Ammon's horn (tissue), 1 donor: ENCODE measurements at regions not wholly inside any gene's neighbourhood (a gene's known extent, or its start where the extent isn't known, plus 50 kb on each side); places are given as distances from the start of the nearest gene placed in this dataset.
A peak's percentile ranks its signal among the peaks of the same experiment; 100 is the strongest.

Experiments
- DNase-seq: peaks from one replicate; pipeline ENCODE4 v3.0.0-alpha.2; 2016; ENCODE audit warnings: low spot score

DNA sequence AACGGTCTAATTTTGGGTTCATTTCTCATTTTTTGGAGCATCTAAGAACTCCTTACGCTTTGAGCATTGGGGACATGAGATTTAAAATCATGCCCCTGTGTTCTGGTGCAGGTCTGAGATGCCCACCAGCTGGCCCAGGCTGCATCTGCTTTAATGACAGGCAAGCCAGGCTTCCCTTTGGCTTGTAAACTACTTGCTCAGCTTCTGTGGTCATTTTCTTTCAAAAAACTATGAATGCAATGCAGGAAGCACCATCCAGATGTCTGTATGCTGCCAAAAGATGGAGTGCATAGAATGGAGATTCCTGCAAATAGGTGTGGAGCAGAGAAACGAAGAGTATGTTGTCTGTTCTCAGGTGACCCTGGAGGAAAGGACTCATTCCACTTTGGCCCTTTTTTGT, 399.9 kb upstream of the ADAMTSL1 start:
- DNase-seq, result no peak

GRCh38 chr9:18075253-18075952, 398.6 kb upstream of the ADAMTSL1 start:
- DNase-seq, result no peak

DNA sequence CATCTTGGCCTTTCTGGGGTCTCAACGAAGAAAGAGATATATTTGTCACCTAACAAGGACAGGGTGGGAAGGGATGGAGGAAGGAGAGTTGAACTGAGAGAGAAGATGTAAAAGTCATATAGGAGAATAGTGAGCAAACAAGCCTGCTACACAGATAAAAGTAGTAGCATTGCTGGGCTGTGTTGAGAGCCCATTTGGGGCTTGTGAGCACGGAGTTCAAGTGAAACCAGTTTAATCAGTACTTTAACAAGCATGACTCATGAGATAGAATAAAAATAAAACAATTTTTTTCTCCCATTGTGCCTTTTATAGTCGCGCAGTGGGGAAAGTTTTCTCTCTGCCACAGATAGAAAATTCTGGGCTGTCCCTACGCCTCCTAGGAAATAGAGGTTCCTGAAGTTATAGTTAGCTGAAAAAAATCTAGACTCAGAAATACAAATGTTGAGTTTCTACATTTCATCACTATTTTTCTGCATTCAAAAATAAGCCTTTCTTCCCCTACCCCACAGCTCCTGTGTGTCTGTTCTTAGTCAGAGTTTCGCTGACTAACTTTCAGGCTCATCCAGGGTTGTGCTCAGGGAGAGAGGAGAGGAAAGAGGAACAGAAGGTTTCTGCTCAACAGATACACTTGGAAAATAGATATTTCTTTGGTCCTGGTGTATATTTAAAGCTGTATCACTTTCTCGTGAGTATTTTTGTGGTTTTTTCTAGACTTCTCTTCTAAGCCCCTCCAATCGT, 395.8 kb upstream of the ADAMTSL1 start:
- no peak for DNase-seq

GRCh38 chr9:18092138-18092537, 381.8 kb upstream of the ADAMTSL1 start:
- no peak for DNase-seq

- peak; percentile 8 for DNase-seq
Observed at GRCh38 chr9:18106006-18106560, 367.9 kb upstream of the ADAMTSL1 start.

GRCh38 chr9:18109675-18110074, 364.3 kb upstream of the ADAMTSL1 start:
- no peak for DNase-seq

- no peak for DNase-seq
Observed at GRCh38 chr9:18111146-18111545, 362.8 kb upstream of the ADAMTSL1 start.

DNA sequence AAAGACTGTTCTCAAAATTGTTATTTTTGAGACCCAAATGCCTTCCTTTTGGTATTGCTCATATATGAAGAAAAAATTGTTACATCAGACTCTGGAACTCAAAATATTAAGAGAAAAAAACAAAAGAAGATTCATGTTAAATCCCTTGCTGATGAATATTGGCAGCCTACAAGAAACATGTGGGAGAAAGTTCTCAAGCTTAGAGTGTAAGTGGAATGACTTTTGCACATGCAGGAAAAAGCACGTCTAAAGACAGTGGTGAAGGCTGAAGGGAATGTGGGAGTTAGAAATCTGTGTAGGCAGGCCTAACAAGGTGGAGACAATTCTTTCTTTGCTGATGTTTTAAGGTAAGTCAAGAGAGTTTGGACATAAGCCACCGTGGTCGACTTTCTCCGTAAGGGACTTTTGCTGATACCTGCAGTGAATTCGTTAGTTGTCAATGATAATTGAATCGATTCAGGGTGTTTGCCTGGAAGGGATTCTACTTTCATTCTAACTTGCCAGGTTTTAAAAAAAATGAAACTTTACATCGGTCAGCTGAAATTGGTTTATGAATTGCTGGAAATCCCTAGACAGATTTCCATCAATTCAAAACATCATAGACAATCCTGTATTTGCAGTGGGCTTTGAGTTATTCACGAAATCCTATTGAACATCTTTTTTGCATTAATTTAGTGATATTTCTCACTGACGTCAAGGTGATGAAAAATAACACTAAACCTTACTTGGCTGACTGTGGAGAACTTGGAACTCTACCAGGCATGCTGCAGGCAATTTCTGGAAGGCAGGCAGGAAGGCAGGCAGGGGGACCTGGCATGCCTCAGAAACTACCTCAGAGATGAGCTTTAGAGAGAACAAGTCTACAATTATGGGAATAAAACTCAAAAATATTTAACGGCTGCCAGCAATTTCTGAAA, 359.1 kb upstream of the ADAMTSL1 start:
- DNase-seq, result no peak

DNA sequence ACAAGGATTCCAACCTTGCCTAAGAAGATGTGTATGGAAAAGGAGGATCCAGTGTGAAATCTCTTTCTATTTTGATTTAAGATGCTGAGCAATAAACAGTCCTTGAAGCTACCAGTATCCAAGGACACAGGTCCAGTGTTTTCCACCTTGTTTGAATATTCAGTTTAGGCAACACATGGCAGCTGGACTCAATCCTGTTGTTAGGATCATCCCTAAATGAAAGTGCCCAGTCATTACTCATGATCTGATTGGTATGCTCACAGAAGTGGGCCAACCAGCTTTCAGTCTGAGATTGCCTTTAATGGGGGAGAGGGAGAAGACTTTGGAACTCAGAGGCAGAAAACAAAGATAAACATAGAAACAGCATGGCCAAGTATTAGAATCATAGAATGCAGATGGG, 355.7 kb upstream of the ADAMTSL1 start:
- DNase-seq, result no peak

GRCh38 chr9:18122171-18122570, 351.8 kb upstream of the ADAMTSL1 start:
- DNase-seq, result no peak

DNA sequence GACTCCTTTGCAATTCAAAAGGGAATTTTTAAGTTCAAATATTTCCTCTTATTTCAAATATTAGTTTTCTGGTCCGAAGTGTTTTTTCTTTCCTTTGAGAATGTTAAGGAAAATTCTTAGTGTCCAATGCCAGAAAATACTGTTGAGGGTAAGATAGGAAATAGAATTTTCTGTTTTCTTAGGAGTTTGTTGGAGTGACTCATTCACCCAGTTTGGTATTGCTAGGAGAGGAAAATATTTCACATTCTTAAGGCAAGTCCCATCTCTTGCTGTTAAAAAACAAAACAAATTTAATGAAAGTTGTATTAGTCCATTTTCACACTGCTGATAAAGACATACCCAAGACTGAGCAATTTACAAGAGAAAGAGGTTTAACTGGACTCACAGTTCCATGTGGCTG, 349.2 kb upstream of the ADAMTSL1 start:
- DNase-seq, result no peak

- no peak for DNase-seq
Observed at GRCh38 chr9:18126831-18127498, 347.0 kb upstream of the ADAMTSL1 start.

GRCh38 chr9:18127499-18127875, 346.5 kb upstream of the ADAMTSL1 start:
- DNase-seq, result no peak

DNA sequence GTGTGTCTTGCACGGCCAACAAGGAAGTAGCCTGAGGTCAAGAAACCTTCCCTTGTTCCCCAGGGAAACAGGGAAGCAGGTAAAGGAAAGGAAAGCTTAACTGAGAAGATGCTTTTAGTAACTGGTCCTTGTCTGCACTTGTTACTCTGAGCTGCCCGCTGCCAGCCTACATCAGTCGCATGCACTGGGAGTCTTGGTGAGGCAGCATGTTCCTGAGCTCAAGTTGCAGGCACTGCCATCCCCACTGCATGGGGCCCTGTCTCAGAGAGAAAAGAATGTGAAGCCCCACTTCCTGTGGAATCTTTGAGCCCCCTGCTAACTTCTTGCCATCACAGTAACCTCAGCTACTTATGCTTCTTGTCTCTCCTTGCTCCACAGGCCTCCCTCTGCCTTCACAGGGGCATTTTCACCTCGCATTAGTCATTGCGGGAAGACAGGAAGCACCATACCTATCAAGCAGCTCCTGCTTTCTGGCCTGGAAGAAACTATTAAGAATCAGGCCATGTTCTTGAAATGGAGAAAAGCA, 344.1 kb upstream of the ADAMTSL1 start:
- DNase-seq, result no peak

DNA sequence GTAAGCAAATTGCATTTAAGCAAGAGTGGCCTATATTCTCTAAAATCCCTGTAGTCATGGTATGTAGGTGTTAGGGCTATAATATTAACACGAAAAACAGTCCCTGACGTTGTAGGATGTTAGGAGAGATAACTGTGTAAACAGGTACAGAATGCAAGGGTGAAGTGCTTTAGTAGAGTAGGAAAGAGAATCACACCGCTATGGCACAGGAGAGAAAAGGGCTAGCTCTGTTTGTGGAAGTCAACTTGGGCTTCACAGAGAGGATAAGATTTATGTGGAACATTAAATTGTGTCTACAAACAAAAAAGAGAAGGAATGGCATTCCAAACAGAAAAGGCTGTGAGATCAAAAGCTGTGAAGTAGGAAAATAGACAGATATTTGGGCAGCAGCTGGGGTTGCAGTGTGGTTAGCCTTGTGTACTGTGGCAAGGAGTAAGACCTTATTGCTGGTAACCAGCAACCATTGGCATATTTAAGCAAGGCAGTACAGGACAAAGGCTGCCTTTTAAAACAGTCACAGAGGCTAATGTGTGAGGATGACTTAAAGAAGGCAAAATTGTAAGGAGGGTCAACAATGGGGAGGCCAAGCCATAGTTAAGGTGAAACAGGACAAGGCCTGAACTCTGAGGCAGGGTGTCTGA, 337.5 kb upstream of the ADAMTSL1 start:
- no peak for DNase-seq

DNA sequence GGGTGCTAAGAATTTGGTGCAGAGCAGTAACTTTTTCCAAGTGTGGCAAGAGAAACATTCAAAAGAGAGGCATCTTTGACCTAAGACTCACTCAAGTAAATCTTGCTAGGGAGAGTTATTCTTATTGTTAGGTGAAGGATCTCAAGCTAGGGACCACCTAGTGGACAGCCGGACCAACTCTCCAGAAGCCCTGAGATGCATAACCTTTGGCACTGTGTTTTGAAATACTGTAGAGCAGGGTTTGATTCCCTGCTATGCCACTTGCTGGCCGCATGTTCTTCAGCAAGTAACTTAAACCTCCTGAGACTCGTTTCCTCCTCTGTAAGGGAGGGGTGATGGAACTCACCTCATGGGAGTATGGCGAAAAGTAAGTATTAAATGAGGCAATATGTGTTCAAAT, 336.1 kb upstream of the ADAMTSL1 start:
- no peak for DNase-seq

- no peak for DNase-seq
Observed at GRCh38 chr9:18138656-18139055, 335.3 kb upstream of the ADAMTSL1 start.

- DNase-seq, result no peak
Observed at GRCh38 chr9:18141681-18142080, 332.3 kb upstream of the ADAMTSL1 start.

DNA sequence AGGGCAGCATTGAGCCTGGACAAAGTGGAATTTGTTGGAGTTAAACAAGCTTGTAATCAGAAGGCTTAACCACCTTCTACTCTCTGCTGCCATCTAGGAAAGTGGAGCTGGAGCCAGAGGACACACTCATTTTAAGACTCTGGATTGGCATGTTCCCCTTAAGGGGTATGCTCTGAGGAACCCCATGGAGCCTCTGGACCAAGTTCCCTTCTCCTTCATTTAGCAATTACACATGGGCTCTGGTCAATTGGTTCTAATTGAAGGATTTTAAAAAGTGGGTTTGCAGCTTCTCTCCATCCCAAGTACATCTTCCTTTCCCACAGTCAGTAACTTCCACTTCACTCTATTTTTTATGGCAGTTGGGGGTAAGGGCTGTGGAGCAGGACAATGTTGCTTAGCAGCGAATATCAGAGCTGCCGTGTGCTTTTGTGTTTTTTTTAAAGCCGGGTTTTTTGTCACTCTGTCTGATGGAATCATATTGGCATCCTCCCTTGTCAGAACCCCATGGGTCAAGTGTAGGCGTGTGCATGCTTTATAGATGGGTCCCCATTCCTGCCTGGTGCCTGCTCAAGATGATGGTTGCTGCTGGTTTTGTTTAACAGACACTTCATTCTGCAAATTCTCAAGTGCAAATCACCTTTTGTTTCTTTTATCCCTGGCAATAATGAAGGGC, 330.7 kb upstream of the ADAMTSL1 start:
- peak; percentile 13 for DNase-seq

GRCh38 chr9:18146329-18146728, 327.6 kb upstream of the ADAMTSL1 start:
- no peak for DNase-seq
